Ishikawa (cell line): ENCODE measurements at regions not wholly inside any gene's neighbourhood (a gene's known extent, or its start where the extent isn't known, plus 50 kb on each side); places are given as distances from the start of the nearest gene placed in this dataset.

Experiments
- CEBPB ChIP-seq: IDR thresholded peaks from 2 replicates; pipeline ENCODE4 v1.6.1; 2012
- EP300 ChIP-seq: IDR thresholded peaks from 2 replicates; pipeline ENCODE4 v1.6.1; 2012; ENCODE audit warnings: borderline replicate concordance
- RAD21 ChIP-seq: IDR thresholded peaks from 2 replicates; pipeline ENCODE4 v1.6.1; 2012; ENCODE audit warnings: low read depth
- TAF1 ChIP-seq: IDR thresholded peaks from 2 replicates; pipeline ENCODE4 v1.6.1; 2012; ENCODE audit warnings: low read depth, mild to moderate bottlenecking
- TEAD4 ChIP-seq: IDR thresholded peaks from 2 replicates; pipeline ENCODE4 v1.6.1; 2012
- YY1 ChIP-seq: IDR thresholded peaks from 2 replicates; pipeline ENCODE4 v1.6.1; 2012; ENCODE audit warnings: low read depth
- TF ChIP-seq, protein P1 (sequence below): IDR thresholded peaks from 2 replicates; pipeline ENCODE4 v1.6.1; 2012; ENCODE audit warnings: low read depth, mild to moderate bottlenecking
- TF ChIP-seq, protein P2 (sequence below): IDR thresholded peaks from 2 replicates; pipeline ENCODE4 v1.6.1; 2012

DNA sequence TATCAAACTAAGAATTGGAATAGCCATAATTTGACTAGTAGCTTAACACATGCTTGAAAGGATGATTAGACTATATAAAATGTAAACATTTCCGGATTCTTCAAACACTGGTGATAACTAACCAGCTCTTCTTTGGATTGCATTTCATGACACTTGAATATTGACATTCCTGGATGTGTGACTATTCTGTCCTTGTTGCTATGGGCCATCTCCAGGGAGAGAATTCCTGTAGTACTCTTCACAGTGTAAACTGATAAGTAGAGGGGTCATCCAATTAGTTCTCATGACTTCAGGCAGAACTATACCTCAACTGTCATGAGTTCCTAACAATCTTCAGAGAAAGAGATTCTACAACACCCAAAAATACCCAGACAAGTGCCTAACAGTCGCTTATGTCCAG is 1026.7 kb upstream of the TENM3 start:
- no peak for TF ChIP-seq TAF1
- TF ChIP-seq, protein P1, sequence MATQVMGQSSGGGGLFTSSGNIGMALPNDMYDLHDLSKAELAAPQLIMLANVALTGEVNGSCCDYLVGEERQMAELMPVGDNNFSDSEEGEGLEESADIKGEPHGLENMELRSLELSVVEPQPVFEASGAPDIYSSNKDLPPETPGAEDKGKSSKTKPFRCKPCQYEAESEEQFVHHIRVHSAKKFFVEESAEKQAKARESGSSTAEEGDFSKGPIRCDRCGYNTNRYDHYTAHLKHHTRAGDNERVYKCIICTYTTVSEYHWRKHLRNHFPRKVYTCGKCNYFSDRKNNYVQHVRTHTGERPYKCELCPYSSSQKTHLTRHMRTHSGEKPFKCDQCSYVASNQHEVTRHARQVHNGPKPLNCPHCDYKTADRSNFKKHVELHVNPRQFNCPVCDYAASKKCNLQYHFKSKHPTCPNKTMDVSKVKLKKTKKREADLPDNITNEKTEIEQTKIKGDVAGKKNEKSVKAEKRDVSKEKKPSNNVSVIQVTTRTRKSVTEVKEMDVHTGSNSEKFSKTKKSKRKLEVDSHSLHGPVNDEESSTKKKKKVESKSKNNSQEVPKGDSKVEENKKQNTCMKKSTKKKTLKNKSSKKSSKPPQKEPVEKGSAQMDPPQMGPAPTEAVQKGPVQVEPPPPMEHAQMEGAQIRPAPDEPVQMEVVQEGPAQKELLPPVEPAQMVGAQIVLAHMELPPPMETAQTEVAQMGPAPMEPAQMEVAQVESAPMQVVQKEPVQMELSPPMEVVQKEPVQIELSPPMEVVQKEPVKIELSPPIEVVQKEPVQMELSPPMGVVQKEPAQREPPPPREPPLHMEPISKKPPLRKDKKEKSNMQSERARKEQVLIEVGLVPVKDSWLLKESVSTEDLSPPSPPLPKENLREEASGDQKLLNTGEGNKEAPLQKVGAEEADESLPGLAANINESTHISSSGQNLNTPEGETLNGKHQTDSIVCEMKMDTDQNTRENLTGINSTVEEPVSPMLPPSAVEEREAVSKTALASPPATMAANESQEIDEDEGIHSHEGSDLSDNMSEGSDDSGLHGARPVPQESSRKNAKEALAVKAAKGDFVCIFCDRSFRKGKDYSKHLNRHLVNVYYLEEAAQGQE = no peak
- TF ChIP-seq CEBPB = no peak
- TF ChIP-seq TEAD4 = no peak
- TF ChIP-seq EP300 = no peak
- TF ChIP-seq, protein P2, sequence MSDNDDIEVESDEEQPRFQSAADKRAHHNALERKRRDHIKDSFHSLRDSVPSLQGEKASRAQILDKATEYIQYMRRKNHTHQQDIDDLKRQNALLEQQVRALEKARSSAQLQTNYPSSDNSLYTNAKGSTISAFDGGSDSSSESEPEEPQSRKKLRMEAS = no peak
- TF ChIP-seq YY1 = no peak
- TF ChIP-seq RAD21 = no peak
